Tibial nerve (tissue), 4 donors: ENCODE measurements at regions not wholly inside any gene's neighbourhood (a gene's known extent, or its start where the extent isn't known, plus 50 kb on each side); places are given as distances from the start of the nearest gene placed in this dataset.

Experiments used
- DNase-seq, 2 donors: peaks; one replicate each; pipeline ENCODE4 v3.0.0-alpha.2; 2019; ENCODE audit warnings: low spot score in 2 of 2
- H3K27ac ChIP-seq, 4 donors: fragments of 200-600 bp; sonication (generic) in 3 of 4; one replicate each; pipeline ENCODE4 v1.5.1; 2017 to 2019; ENCODE audit warnings: mild to moderate bottlenecking in 1 of 4
- H3K27me3 ChIP-seq, 2 donors: fragments of 200-600 bp; sonication (generic) in 1 of 2; one replicate each; pipeline versions ENCODE4 v1.5.1 to v1.6.0; 2017 to 2019
- H3K36me3 ChIP-seq, 3 donors: fragments of 200-600 bp; sonication (generic); one replicate each; pipeline ENCODE4 v1.5.1; 2018 to 2019
- H3K4me1 ChIP-seq, 4 donors: fragments of 200-600 bp; sonication (generic) in 3 of 4; one replicate each; pipeline ENCODE4 v1.5.1; 2017 to 2019
- H3K4me3 ChIP-seq, 4 donors: fragments of 200-600 bp; sonication (generic) in 3 of 4; one replicate each; pipeline ENCODE4 v1.5.1; 2017 to 2019; ENCODE audit warnings: mild to moderate bottlenecking in 1 of 4, moderate library complexity in 1 of 4
- H3K9me3 ChIP-seq, 4 donors: fragments of 200-600 bp; sonication (generic) in 3 of 4; one replicate each; pipeline ENCODE4 v1.5.1; 2017 to 2019
- EP300 ChIP-seq, 2 donors: sonication (generic); formaldehyde crosslinking; IDR thresholded peaks; one replicate each; pipeline ENCODE4 v1.6.1; 2017; ENCODE audit warnings: antibody characterized with exemption in 2 of 2, mild to moderate bottlenecking in 1 of 2
- POLR2A ChIP-seq, 2 donors: fragments of 450-650 bp; IDR thresholded peaks; one replicate each; pipeline ENCODE4 v1.6.1; 2017; ENCODE audit warnings: antibody characterized with exemption in 2 of 2, mild to moderate bottlenecking in 2 of 2, moderate library complexity in 2 of 2
- WGBS, 2 donors: methylation state at CpG; one replicate each; pipeline ENCODE4 v1.1.5; 2018; 5-methylcytosine and 5-hydroxymethylcytosine counted together
- TF ChIP-seq, protein P1 (sequence below), 5 experiments: fragments of 200-600 bp in 3 of 5; fragments of 450-650 bp in 2 of 5; sonication (generic) in 3 of 5; IDR thresholded peaks; one replicate each; pipeline ENCODE4 v1.5.1; 2016 to 2019; ENCODE audit warnings: antibody characterized with exemption in 5 of 5, mild to moderate bottlenecking in 3 of 5, moderate library complexity in 2 of 5

DNA sequence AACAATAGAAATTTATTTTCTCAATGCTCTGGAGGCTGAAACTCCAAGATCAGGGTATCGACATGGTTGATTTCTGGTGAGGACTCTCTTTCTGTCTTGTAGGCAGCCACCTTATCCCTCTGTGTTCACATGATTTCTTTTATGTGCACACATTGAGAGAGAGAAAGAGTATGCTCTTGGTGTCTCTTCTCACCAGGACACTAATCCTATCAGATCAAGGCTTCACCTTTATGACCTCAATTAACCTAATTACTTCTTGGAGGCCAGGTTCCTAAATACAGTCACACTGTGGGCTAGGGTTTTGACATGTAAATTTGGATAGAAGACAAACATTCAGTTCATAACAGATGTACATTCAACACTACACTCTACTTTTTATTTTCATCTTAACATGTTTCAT is 1094.2 kb upstream of the ADGRL2 start:
- no peak for TF ChIP-seq EP300 (IDR thresholded peaks at IDR 0.05)
- TF ChIP-seq, protein P1, sequence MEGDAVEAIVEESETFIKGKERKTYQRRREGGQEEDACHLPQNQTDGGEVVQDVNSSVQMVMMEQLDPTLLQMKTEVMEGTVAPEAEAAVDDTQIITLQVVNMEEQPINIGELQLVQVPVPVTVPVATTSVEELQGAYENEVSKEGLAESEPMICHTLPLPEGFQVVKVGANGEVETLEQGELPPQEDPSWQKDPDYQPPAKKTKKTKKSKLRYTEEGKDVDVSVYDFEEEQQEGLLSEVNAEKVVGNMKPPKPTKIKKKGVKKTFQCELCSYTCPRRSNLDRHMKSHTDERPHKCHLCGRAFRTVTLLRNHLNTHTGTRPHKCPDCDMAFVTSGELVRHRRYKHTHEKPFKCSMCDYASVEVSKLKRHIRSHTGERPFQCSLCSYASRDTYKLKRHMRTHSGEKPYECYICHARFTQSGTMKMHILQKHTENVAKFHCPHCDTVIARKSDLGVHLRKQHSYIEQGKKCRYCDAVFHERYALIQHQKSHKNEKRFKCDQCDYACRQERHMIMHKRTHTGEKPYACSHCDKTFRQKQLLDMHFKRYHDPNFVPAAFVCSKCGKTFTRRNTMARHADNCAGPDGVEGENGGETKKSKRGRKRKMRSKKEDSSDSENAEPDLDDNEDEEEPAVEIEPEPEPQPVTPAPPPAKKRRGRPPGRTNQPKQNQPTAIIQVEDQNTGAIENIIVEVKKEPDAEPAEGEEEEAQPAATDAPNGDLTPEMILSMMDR (IDR thresholded peaks at IDR 0.05) = no peak
- TF ChIP-seq POLR2A (IDR thresholded peaks at IDR 0.05) = no peak
- H3K4me1 ChIP-seq = no peaks in the 10 kb centered on the region
- no peaks in the 10 kb centered on the region for H3K9me3 ChIP-seq
- no peak overlapping the region for H3K27ac ChIP-seq
- no peak overlapping the region for H3K4me3 ChIP-seq
- no peaks in the 10 kb centered on the region for H3K36me3 ChIP-seq
- 77 to 97% methylated on average over 1 of the region's 1 CpG for WGBS, 2 donors
- H3K27me3 ChIP-seq = no peaks in the 10 kb centered on the region
- DNase-seq = no peak

DNA sequence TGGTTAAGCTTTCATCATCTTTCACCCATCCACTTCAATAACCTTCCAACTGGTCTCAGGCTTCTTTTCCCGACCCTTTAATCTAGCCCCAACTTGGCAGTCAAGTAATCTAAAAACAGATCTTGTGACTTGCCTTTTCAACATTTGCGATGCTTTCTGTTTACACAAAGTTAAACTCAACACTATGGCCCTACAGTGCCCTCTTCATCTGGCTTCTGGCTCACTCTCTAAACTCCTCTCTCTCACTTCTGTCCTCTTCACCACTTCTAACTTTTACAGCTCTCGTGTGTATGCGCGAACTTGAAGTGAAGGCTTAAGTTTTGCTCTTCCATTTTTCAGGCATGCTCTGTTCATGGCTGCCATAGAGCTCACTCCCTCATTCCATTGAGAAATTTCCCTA is 1122.3 kb upstream of the ADGRL2 start:
- peaks cover 0 to 2% (median 0%) of the 10 kb centered on the region in 4 donors for H3K4me1 ChIP-seq
- TF ChIP-seq, protein P1 (IDR thresholded peaks at IDR 0.05) = no peak
- no peak for TF ChIP-seq EP300 (IDR thresholded peaks at IDR 0.05)
- no peak for TF ChIP-seq POLR2A (IDR thresholded peaks at IDR 0.05)
- H3K27ac ChIP-seq = no peak overlapping the region
- DNase-seq = no peak
- no peak overlapping the region for H3K4me3 ChIP-seq
- no peaks in the 10 kb centered on the region for H3K36me3 ChIP-seq
- no peaks in the 10 kb centered on the region for H3K27me3 ChIP-seq
- 89 to 91% methylated on average over 5 of the region's 5 CpGs for whole genome bisulfite sequencing, 2 donors
- H3K9me3 ChIP-seq = no peaks in the 10 kb centered on the region

DNA sequence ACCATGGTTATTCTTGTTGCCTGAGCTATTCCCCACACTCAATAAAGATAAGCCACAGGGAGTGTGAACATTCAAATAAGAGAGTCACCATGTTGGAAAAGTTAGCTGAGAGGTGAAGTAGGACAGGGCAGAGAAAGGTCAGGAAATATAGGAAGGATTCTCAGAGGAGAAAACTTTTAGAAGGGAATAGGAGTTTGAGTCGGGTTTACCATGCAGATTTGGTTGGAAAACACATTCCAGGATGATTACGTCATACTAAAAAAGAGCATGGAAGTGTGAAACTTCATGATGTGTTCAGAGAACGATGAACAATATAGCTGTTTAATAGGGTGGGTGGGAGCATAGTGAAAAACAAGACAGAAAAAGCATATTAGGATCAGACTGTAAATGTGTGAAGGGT is 1125.3 kb upstream of the ADGRL2 start:
- Histone ChIP-seq H3K36me3 (no peaks in the 10 kb centered on the region), H3K27ac (no peak overlapping the region), H3K4me1 (peaks cover 0 to 2% (median 0%) of the 10 kb centered on the region in 4 donors), H3K4me3 (no peak overlapping the region), H3K27me3 (no peaks in the 10 kb centered on the region), H3K9me3 (no peaks in the 10 kb centered on the region)
- DNase-seq = no peak
- 49 to 53% methylated on average over 3 of the region's 3 CpGs for WGBS, 2 donors
- TF ChIP-seq, protein P1 (IDR thresholded peaks at IDR 0.05) = no peak
- no peak for TF ChIP-seq POLR2A (IDR thresholded peaks at IDR 0.05)

DNA sequence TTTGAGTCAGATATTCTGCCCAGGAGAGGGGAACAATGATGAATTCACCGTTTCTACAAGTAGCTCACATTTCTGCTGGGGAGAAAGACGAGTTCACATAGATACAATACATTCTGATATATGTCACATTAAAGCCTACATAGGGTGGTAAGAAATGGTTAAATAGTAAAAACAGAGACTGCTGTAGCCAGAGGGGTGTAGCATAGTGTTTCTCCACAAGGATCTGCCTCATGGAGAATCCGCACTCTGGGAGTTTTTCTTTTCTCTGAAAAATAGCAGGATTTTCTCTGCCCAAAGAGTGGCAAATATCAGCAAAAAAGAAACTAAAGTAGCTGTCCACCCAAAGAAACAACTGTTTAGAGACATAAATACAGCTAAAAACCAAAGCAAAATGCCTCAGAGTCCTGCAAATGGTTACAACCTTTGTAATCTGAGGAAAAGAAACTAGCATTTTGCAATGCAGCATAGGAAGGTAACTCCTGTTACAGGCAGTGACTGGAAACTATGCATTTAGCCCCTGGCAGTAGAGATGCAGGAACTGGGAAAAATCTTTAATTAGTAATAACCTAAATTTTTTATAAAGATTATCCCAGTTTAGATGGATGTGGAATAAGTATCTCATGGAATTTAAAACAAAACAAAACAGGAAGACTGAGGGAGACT is 1126.7 kb upstream of the ADGRL2 start:
- Histone ChIP-seq H3K27ac (no peak overlapping the region), H3K4me3 (no peak overlapping the region), H3K4me1 (peaks cover 0 to 2% (median 0%) of the 10 kb centered on the region in 4 donors), H3K27me3 (no peaks in the 10 kb centered on the region), H3K9me3 (no peaks in the 10 kb centered on the region), H3K36me3 (no peaks in the 10 kb centered on the region)
- TF ChIP-seq POLR2A (IDR thresholded peaks at IDR 0.05) = no peak
- TF ChIP-seq EP300 (IDR thresholded peaks at IDR 0.05) = no peak
- TF ChIP-seq, protein P1 (IDR thresholded peaks at IDR 0.05) = no peak
- WGBS, 2 donors = 25 to 34% methylated on average over 3 of the region's 3 CpGs
- no peak for DNase-seq

DNA sequence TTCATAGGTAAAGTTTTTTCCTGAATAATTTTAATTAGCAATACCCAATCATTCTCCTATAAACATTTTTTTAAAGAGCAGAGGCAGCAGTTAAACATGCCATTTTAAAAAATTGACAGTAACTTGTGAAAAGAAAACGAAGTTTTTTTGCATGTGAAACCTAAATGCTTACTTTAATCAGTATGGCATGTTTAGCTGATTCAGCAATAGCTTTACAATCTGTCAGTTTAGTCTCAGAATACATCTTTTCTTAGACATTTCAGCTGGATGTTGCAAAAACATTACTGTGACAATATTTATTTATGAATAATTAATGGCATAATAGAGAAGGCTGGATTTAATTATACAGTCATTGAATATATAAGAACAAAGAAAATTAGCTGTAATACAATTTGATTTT is 1132.4 kb upstream of the ADGRL2 start:
- no peak overlapping the region for H3K27ac ChIP-seq
- H3K27me3 ChIP-seq = no peaks in the 10 kb centered on the region
- TF ChIP-seq, protein P1 (IDR thresholded peaks at IDR 0.05) = no peak
- TF ChIP-seq POLR2A (IDR thresholded peaks at IDR 0.05) (no peak), EP300 (IDR thresholded peaks at IDR 0.05) (no peak)
- no peaks in the 10 kb centered on the region for H3K36me3 ChIP-seq
- no peaks in the 10 kb centered on the region for H3K9me3 ChIP-seq
- H3K4me1 ChIP-seq = no peaks in the 10 kb centered on the region
- DNase-seq = no peak
- WGBS, 2 donors = 62 to 67% methylated on average over 1 of the region's 1 CpG
- no peak overlapping the region for H3K4me3 ChIP-seq
